ENCODE measurements at regions not wholly inside any gene's neighbourhood (a gene's known extent, or its start where the extent isn't known, plus 50 kb on each side); places are given as distances from the start of the nearest gene placed in this dataset.

GRCh38 chr15:96495386-96495785, 164.9 kb downstream of the NR2F2 start:
- no peak overlapping the region for H3K4me3 ChIP-seq (ENCODE audit: control insufficient read depth, low read depth, low read length)
- DNase-seq (ENCODE audit: low read depth): no peak
- no peak for TF ChIP-seq CTCF (IDR thresholded peaks at IDR 0.05; ENCODE audit: control insufficient read depth, insufficient read depth, low read depth, low read length, missing control alignments)

GRCh38 chr15:96497951-96498350, 167.5 kb downstream of the NR2F2 start:
- no peak for TF ChIP-seq CTCF (IDR thresholded peaks at IDR 0.05; ENCODE audit: control insufficient read depth, insufficient read depth, low read depth, low read length, missing control alignments)
- no peak for DNase-seq (ENCODE audit: low read depth)
- H3K4me3 ChIP-seq (ENCODE audit: control insufficient read depth, low read depth, low read length): no peak overlapping the region

GRCh38 chr15:96500508-96500907, 170.0 kb downstream of the NR2F2 start:
- no peak for TF ChIP-seq CTCF (IDR thresholded peaks at IDR 0.05; ENCODE audit: control insufficient read depth, insufficient read depth, low read depth, low read length, missing control alignments)
- no peak overlapping the region for H3K4me3 ChIP-seq (ENCODE audit: control insufficient read depth, low read depth, low read length)
- no peak for DNase-seq (ENCODE audit: low read depth)

GRCh38 chr15:96501362-96501761, 170.9 kb downstream of the NR2F2 start:
- no peak for DNase-seq (ENCODE audit: low read depth)
- no peak for TF ChIP-seq CTCF (IDR thresholded peaks at IDR 0.05; ENCODE audit: control insufficient read depth, insufficient read depth, low read depth, low read length, missing control alignments)
- H3K4me3 ChIP-seq (ENCODE audit: control insufficient read depth, low read depth, low read length): no peak overlapping the region

- DNase-seq (ENCODE audit: low read depth): no peak
- no peak for TF ChIP-seq CTCF (IDR thresholded peaks at IDR 0.05; ENCODE audit: control insufficient read depth, insufficient read depth, low read depth, low read length, missing control alignments)
- H3K4me3 ChIP-seq (ENCODE audit: control insufficient read depth, low read depth, low read length): no peak overlapping the region
Observed at GRCh38 chr15:96502196-96502595, 171.7 kb downstream of the NR2F2 start.

GRCh38 chr15:96503276-96503675, 172.8 kb downstream of the NR2F2 start:
- H3K4me3 ChIP-seq (ENCODE audit: control insufficient read depth, low read depth, low read length): no peak overlapping the region
- no peak for TF ChIP-seq CTCF (IDR thresholded peaks at IDR 0.05; ENCODE audit: control insufficient read depth, insufficient read depth, low read depth, low read length, missing control alignments)
- no peak for DNase-seq (ENCODE audit: low read depth)

- no peak for DNase-seq (ENCODE audit: low read depth)
- no peak overlapping the region for H3K4me3 ChIP-seq (ENCODE audit: control insufficient read depth, low read depth, low read length)
- TF ChIP-seq CTCF (IDR thresholded peaks at IDR 0.05; ENCODE audit: control insufficient read depth, insufficient read depth, low read depth, low read length, missing control alignments): no peak
Observed at GRCh38 chr15:96504371-96504770, 173.9 kb downstream of the NR2F2 start.

Data from AG09309 (cell line).